ENCODE measurements at regions not wholly inside any gene's neighbourhood (a gene's known extent, or its start where the extent isn't known, plus 50 kb on each side); places are given as distances from the start of the nearest gene placed in this dataset.

GRCh38 chrX:82765811-82766210 lies 742.3 kb upstream of the POU3F4 start:
- 18% methylated on average over 1 of the region's 1 CpG for WGBS (ENCODE audit: missing lambda C conversion rate)
- FAIRE-seq, result peak; percentile 97
- ChIA-PET POLR2A (no interaction called here), CTCF (no interaction called here)
- peak in 1 of 2 experiments; percentile 6 for DNase-seq (ENCODE audit: low read depth in 1 of 2, low spot score in 1 of 2)
- H3K4me1 ChIP-seq, result peaks cover 19% of the 10 kb centered on the region; the same call in 2 of the 3 replicates
- ATAC-seq, result no peak
- H3K27ac ChIP-seq, result no peak overlapping the region
- TF ChIP-seq ESRRA (IDR thresholded peaks at IDR 0.05; ENCODE audit: borderline replicate concordance, low read length) (no peak), MAZ (IDR thresholded peaks at IDR 0.05; ENCODE audit: borderline replicate concordance, low read depth, low read length) (no peak), ZC3H11A (IDR thresholded peaks at IDR 0.05) (no peak), RAD21 (conservative IDR thresholded peaks at IDR 0.05 in 1 of 2, IDR thresholded peaks at IDR 0.05 in 1 of 2) (no peak), HEYL (CRISPR knock-in tag; IDR thresholded peaks at IDR 0.05) (no peak), HMGXB4 (CRISPR knock-in tag; IDR thresholded peaks at IDR 0.05; ENCODE audit: borderline replicate concordance) (no peak), HOXB13 (CRISPR knock-in tag; IDR thresholded peaks at IDR 0.05; ENCODE audit: low read depth) (no peak), REST (IDR thresholded peaks at IDR 0.05) (no peak), CTCF (IDR thresholded peaks at IDR 0.05) (no peak), SREBF2 (IDR thresholded peaks at IDR 0.05) (no peak), CHD2 (IDR thresholded peaks at IDR 0.05; ENCODE audit: low read length, partially characterized antibody) (no peak), CHD4 (IDR thresholded peaks at IDR 0.05; ENCODE audit: borderline replicate concordance) (no peak), BHLHE40 (IDR thresholded peaks at IDR 0.05; ENCODE audit: low read depth, low read length) (no peak), EHMT2 (IDR thresholded peaks at IDR 0.05; ENCODE audit: low read depth) (no peak), HDAC2 (IDR thresholded peaks at IDR 0.05) (no peak), TP53 (CRISPR knock-in tag; IDR thresholded peaks at IDR 0.05) (no peak), NR3C1 (IDR thresholded peaks at IDR 0.05) (no peak), JUN (IDR thresholded peaks at IDR 0.05) (no peak), KDM1A (IDR thresholded peaks at IDR 0.05; ENCODE audit: low read depth) (no peak), MAX (IDR thresholded peaks at IDR 0.05) (no peak)
- no peak overlapping the region for H3K4me3 ChIP-seq
- no peaks in the 10 kb centered on the region for H3K9me3 ChIP-seq
- H3K4me2 ChIP-seq, result peak overlapping the region; percentile 50

GRCh38 chrX:82775426-82775825 lies 732.7 kb upstream of the POU3F4 start:
- H3K4me1 ChIP-seq, result no peaks in the 10 kb centered on the region
- DNase-seq (ENCODE audit: low read depth in 1 of 2, low spot score in 1 of 2) (no peak), FAIRE-seq (no peak), ATAC-seq (no peak)
- no peak overlapping the region for H3K4me3 ChIP-seq
- H3K27ac ChIP-seq, result no peak overlapping the region
- POLR2A ChIA-PET, result no interaction called here
- no peaks in the 10 kb centered on the region for H3K9me3 ChIP-seq
- WGBS (ENCODE audit: missing lambda C conversion rate), result 35% methylated on average over 3 of the region's 3 CpGs
- CTCF ChIA-PET, result no interaction called here
- H3K4me2 ChIP-seq, result no peak overlapping the region
- TF ChIP-seq HOXB13 (CRISPR knock-in tag; IDR thresholded peaks at IDR 0.05; ENCODE audit: low read depth) (no peak), CEBPB (IDR thresholded peaks at IDR 0.05) (no peak), SREBF2 (IDR thresholded peaks at IDR 0.05) (no peak), POLR2AphosphoS2 (conservative IDR thresholded peaks at IDR 0.05; ENCODE audit: low read length) (no peak), BCL3 (IDR thresholded peaks at IDR 0.05) (no peak), FOXS1 (CRISPR knock-in tag; IDR thresholded peaks at IDR 0.05) (no peak), FOSL2 (IDR thresholded peaks at IDR 0.05) (no peak), FOSL2 (CRISPR knock-in tag; IDR thresholded peaks at IDR 0.05) (no peak), NFE2L2 (conservative IDR thresholded peaks at IDR 0.05; ENCODE audit: low read length) (no peak), FOSB (CRISPR knock-in tag; IDR thresholded peaks at IDR 0.05) (no peak), CHD4 (IDR thresholded peaks at IDR 0.05; ENCODE audit: borderline replicate concordance) (no peak), HES2 (IDR thresholded peaks at IDR 0.05) (no peak), MAZ (IDR thresholded peaks at IDR 0.05; ENCODE audit: borderline replicate concordance, low read depth, low read length) (no peak)

Data from A549 (cell line).